A549 (cell line): ENCODE measurements at regions not wholly inside any gene's neighbourhood (a gene's known extent, or its start where the extent isn't known, plus 50 kb on each side); places are given as distances from the start of the nearest gene placed in this dataset.

Experiments used
- CBX2 ChIP-seq: fragments of 200-600 bp; sonication (generic); IDR thresholded peaks from 2 replicates; pipeline ENCODE4 v1.6.1; 2016; ENCODE audit warnings: low read depth, mild to moderate bottlenecking, borderline replicate concordance
- CBX8 ChIP-seq: fragments of 200-600 bp; sonication (generic); IDR thresholded peaks from 2 replicates; pipeline ENCODE4 v1.6.1; 2016
- POLR2A ChIP-seq: IDR thresholded peaks from 2 replicates; pipeline ENCODE4 v1.6.1; 2012; ENCODE audit warnings: mild to moderate bottlenecking, low read length
- TF ChIP-seq, protein P1 (sequence below): fragments of >200 bp; sonication (Bioruptor Twin); formaldehyde crosslinking; IDR thresholded peaks from 3 replicates; pipeline ENCODE4 v1.5.1; 2016

DNA sequence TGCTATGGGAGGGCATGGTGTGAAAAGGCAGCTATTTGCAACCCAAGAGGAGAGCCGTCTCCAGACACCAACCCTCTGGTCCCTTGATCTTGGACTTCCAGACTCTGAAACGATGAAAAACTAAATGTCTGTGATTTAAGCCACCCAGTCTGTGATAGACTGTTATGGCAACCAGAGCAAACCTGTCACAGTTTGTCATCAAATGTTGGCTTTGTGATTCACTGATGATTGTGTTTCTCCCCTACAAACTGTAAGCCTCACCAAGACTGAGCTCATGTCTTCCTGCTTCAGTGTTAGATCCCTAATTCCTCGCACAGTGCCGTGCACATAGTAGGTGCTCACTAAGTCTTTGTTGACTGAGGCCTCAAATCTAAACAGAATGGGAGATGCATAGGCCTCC is 224.6 kb upstream of the PITRM1 start:
- TF ChIP-seq CBX8 (no peak), CBX2 (no peak), POLR2A (no peak)
- TF ChIP-seq, protein P1, sequence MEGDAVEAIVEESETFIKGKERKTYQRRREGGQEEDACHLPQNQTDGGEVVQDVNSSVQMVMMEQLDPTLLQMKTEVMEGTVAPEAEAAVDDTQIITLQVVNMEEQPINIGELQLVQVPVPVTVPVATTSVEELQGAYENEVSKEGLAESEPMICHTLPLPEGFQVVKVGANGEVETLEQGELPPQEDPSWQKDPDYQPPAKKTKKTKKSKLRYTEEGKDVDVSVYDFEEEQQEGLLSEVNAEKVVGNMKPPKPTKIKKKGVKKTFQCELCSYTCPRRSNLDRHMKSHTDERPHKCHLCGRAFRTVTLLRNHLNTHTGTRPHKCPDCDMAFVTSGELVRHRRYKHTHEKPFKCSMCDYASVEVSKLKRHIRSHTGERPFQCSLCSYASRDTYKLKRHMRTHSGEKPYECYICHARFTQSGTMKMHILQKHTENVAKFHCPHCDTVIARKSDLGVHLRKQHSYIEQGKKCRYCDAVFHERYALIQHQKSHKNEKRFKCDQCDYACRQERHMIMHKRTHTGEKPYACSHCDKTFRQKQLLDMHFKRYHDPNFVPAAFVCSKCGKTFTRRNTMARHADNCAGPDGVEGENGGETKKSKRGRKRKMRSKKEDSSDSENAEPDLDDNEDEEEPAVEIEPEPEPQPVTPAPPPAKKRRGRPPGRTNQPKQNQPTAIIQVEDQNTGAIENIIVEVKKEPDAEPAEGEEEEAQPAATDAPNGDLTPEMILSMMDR, result no peak
